ENCODE measurements at regions not wholly inside any gene's neighbourhood (a gene's known extent, or its start where the extent isn't known, plus 50 kb on each side); places are given as distances from the start of the nearest gene placed in this dataset.

DNA sequence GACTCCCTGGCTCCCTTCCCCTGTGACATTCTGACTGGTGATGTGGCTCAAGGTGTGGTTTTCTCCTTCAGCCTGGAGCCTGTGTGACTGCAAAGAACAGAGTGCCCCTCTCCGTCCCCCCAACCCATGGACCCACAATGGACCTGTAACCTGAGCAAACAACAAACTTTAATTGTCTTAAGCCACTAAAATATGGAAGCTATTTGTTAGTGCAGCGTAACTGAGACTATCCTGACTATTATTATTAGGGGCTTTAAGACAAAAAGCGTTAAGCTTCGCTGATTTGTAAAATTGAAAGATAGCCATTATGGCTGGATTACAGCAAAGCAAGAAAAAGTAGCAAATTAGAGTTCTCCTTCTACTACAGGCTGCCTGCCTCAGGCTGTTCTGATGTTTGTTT lies 426.9 kb downstream of the STK39 start:
- DNase-seq (ENCODE audit: extremely low spot score), result no peak
- ChIA-PET CTCF (no interaction called here), POLR2A (no interaction called here)
- TF ChIP-seq HDGF (IDR thresholded peaks at IDR 0.05; ENCODE audit: borderline replicate concordance) (no peak), SUZ12 (IDR thresholded peaks at IDR 0.05) (no peak), L3MBTL2 (conservative IDR thresholded peaks at IDR 0.05) (no peak), ELF4 (IDR thresholded peaks at IDR 0.05) (no peak), ZNF384 (IDR thresholded peaks at IDR 0.05) (no peak), CTBP1 (IDR thresholded peaks at IDR 0.05; ENCODE audit: borderline replicate concordance) (no peak), FOXM1 (IDR thresholded peaks at IDR 0.05; ENCODE audit: borderline replicate concordance) (no peak), BHLHE40 (IDR thresholded peaks at IDR 0.05; ENCODE audit: borderline replicate concordance) (no peak), SP1 (IDR thresholded peaks at IDR 0.05) (no peak), FOXK2 (IDR thresholded peaks at IDR 0.05) (no peak)

DNA sequence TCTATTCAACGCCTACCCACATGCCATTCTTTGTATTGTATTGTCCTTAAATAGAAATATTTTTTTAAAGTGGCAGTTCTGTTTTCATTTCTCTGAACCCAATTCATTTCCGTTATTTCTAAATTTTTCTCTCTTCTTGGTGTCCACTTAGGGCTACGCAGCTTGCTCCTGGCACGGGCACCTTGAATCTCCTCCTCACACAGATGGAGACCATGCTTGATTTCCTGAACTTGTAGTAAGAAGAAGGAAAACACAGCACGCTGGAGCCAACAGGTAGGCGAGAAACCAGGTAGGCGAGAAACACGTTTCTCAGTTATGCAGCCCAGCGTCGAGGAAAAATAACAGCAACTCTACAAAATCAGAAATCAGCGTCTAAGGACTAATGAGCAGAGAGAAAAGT lies 428.9 kb downstream of the STK39 start:
- POLR2A ChIA-PET, result no interaction called here
- no peak for TF ChIP-seq SP1 (IDR thresholded peaks at IDR 0.05)
- no peak for TF ChIP-seq LEF1 (IDR thresholded peaks at IDR 0.05; ENCODE audit: borderline replicate concordance)
- TF ChIP-seq FOXM1 (IDR thresholded peaks at IDR 0.05; ENCODE audit: borderline replicate concordance), result no peak
- no peak for TF ChIP-seq FOXA1 (IDR thresholded peaks at IDR 0.05)
- TF ChIP-seq ARNT (IDR thresholded peaks at IDR 0.05), result no peak
- TF ChIP-seq ELF4 (IDR thresholded peaks at IDR 0.05), result no peak
- TF ChIP-seq HDGF (IDR thresholded peaks at IDR 0.05; ENCODE audit: borderline replicate concordance), result no peak
- no peak for TF ChIP-seq FOXK2 (IDR thresholded peaks at IDR 0.05)
- no peak for TF ChIP-seq NFRKB (IDR thresholded peaks at IDR 0.05)
- TF ChIP-seq BHLHE40 (IDR thresholded peaks at IDR 0.05; ENCODE audit: borderline replicate concordance), result no peak
- no peak for TF ChIP-seq TARDBP (IDR thresholded peaks at IDR 0.05)
- no peak for TF ChIP-seq SUZ12 (IDR thresholded peaks at IDR 0.05)
- TF ChIP-seq ZNF384 (IDR thresholded peaks at IDR 0.05), result no peak
- TF ChIP-seq, protein P1, sequence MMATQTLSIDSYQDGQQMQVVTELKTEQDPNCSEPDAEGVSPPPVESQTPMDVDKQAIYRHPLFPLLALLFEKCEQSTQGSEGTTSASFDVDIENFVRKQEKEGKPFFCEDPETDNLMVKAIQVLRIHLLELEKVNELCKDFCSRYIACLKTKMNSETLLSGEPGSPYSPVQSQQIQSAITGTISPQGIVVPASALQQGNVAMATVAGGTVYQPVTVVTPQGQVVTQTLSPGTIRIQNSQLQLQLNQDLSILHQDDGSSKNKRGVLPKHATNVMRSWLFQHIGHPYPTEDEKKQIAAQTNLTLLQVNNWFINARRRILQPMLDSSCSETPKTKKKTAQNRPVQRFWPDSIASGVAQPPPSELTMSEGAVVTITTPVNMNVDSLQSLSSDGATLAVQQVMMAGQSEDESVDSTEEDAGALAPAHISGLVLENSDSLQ (IDR thresholded peaks at IDR 0.05), result no peak
- no peak for TF ChIP-seq CTBP1 (IDR thresholded peaks at IDR 0.05; ENCODE audit: borderline replicate concordance)
- TF ChIP-seq L3MBTL2 (conservative IDR thresholded peaks at IDR 0.05), result no peak
- CTCF ChIA-PET, result no interaction called here
- DNase-seq (ENCODE audit: extremely low spot score), result no peak

DNA sequence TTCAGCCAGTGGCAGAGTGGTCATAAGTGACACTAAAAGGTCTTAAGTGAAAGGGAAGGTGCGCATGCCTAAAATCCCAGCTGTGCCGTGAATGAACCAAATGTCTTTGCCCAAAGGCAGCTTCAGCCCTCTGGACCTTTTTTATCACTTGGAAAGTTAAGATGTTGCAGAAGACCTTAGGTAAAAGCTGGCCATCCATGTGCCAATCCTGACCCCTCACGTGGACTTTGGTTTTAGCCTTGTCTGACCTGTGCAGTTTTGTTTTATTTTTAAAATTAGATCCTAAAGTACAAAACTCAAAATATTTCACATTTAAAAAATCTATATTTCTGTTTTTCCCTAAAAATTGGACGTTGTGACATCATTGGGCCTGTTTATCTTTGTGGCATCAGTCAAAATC lies 429.5 kb downstream of the STK39 start:
- no peak for DNase-seq (ENCODE audit: extremely low spot score)
- TF ChIP-seq NFRKB (IDR thresholded peaks at IDR 0.05) (no peak), FOXM1 (IDR thresholded peaks at IDR 0.05; ENCODE audit: borderline replicate concordance) (no peak), ELF4 (IDR thresholded peaks at IDR 0.05) (no peak), FOXK2 (IDR thresholded peaks at IDR 0.05) (no peak), SUZ12 (IDR thresholded peaks at IDR 0.05) (no peak), TARDBP (IDR thresholded peaks at IDR 0.05) (no peak), ZNF384 (IDR thresholded peaks at IDR 0.05) (no peak), SP1 (IDR thresholded peaks at IDR 0.05) (no peak), ARNT (IDR thresholded peaks at IDR 0.05) (no peak), FOXA1 (IDR thresholded peaks at IDR 0.05) (no peak), LEF1 (IDR thresholded peaks at IDR 0.05; ENCODE audit: borderline replicate concordance) (no peak), BHLHE40 (IDR thresholded peaks at IDR 0.05; ENCODE audit: borderline replicate concordance) (no peak), L3MBTL2 (conservative IDR thresholded peaks at IDR 0.05) (no peak), HDGF (IDR thresholded peaks at IDR 0.05; ENCODE audit: borderline replicate concordance) (no peak), CTBP1 (IDR thresholded peaks at IDR 0.05; ENCODE audit: borderline replicate concordance) (no peak)
- TF ChIP-seq, protein P1 (IDR thresholded peaks at IDR 0.05), result no peak
- ChIA-PET POLR2A (no interaction called here), CTCF (no interaction called here)

DNA sequence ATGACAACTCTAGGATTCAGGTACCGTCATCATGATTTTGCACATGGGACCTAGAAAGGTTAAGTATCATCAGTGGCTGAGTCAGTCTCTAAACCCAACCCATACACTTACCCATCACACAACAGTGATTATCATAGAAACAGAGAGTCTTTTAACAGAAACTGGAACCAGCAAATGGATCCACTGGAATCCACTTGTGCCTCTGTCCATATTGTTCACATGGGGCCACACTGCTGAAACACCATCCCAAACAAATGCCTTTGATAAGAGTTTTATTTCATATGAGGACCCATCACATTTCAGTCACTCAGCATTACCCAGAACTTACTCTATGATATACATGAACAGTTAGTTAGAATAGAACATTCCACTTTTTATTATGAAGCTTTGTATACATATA lies 430.0 kb downstream of the STK39 start:
- TF ChIP-seq CTBP1 (IDR thresholded peaks at IDR 0.05; ENCODE audit: borderline replicate concordance), result no peak
- no peak for TF ChIP-seq BHLHE40 (IDR thresholded peaks at IDR 0.05; ENCODE audit: borderline replicate concordance)
- TF ChIP-seq, protein P1 (IDR thresholded peaks at IDR 0.05), result no peak
- no peak for TF ChIP-seq SUZ12 (IDR thresholded peaks at IDR 0.05)
- TF ChIP-seq TARDBP (IDR thresholded peaks at IDR 0.05), result no peak
- no peak for TF ChIP-seq ZNF384 (IDR thresholded peaks at IDR 0.05)
- no peak for TF ChIP-seq NFRKB (IDR thresholded peaks at IDR 0.05)
- TF ChIP-seq HDGF (IDR thresholded peaks at IDR 0.05; ENCODE audit: borderline replicate concordance), result no peak
- TF ChIP-seq LEF1 (IDR thresholded peaks at IDR 0.05; ENCODE audit: borderline replicate concordance), result no peak
- TF ChIP-seq SP1 (IDR thresholded peaks at IDR 0.05), result no peak
- no peak for TF ChIP-seq FOXA1 (IDR thresholded peaks at IDR 0.05)
- TF ChIP-seq L3MBTL2 (conservative IDR thresholded peaks at IDR 0.05), result no peak
- TF ChIP-seq FOXK2 (IDR thresholded peaks at IDR 0.05), result no peak
- no peak for TF ChIP-seq ELF4 (IDR thresholded peaks at IDR 0.05)
- TF ChIP-seq FOXM1 (IDR thresholded peaks at IDR 0.05; ENCODE audit: borderline replicate concordance), result no peak
- POLR2A ChIA-PET, result no interaction called here
- CTCF ChIA-PET, result no interaction called here
- no peak for DNase-seq (ENCODE audit: extremely low spot score)

DNA sequence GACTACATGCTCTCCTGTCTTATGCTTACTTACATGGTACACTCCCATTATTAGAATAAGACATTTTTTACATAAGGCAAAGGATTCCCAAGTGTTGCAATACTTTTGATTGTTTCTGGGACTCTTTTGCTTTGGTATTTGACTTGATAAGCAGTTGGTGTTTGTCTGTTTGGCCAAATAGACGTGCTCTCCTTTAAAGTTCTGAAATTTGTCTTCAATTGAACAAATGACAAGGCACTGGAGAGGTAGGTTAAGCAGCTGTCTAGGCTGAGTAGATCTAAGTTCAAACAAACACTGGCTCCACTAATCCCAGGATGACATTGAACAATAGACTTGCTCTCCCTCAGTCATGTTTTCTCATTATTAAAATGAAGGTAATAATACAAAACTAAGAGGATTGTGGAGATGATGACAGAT lies 430.5 kb downstream of the STK39 start:
- CTCF ChIA-PET, result no interaction called here
- POLR2A ChIA-PET, result no interaction called here
- TF ChIP-seq FOXA1 (IDR thresholded peaks at IDR 0.05) (no peak), LEF1 (IDR thresholded peaks at IDR 0.05; ENCODE audit: borderline replicate concordance) (no peak), NFRKB (IDR thresholded peaks at IDR 0.05) (no peak), TARDBP (IDR thresholded peaks at IDR 0.05) (no peak), SP1 (IDR thresholded peaks at IDR 0.05) (no peak), HDGF (IDR thresholded peaks at IDR 0.05; ENCODE audit: borderline replicate concordance) (no peak)
- no peak for DNase-seq (ENCODE audit: extremely low spot score)
